ENCODE measurements at regions not wholly inside any gene's neighbourhood (a gene's known extent, or its start where the extent isn't known, plus 50 kb on each side); places are given as distances from the start of the nearest gene placed in this dataset.
"Not testable (repeated sequence)": the region's sequence is repeated elsewhere in the genome, so short reads cannot be mapped to it uniquely, and the experiment has no call there.

- intact Hi-C loops (cut with DNase I), result no loop called here
- no peak for DNase-seq
Observed at GRCh38 chr7:24390376-24391157, 106.6 kb downstream of the NPY start.

GRCh38 chr7:24392774-24393173 is 108.8 kb downstream of the NPY start:
- intact Hi-C loops (cut with DNase I), result no loop called here
- no peak for DNase-seq

GRCh38 chr7:24395512-24395911 is 111.5 kb downstream of the NPY start:
- intact Hi-C loops (cut with DNase I), result no loop called here
- DNase-seq, result no peak

GRCh38 chr7:24396387-24396786 is 112.4 kb downstream of the NPY start:
- intact Hi-C loops (cut with DNase I); DNase-seq: not testable (repeated sequence)

GRCh38 chr7:24401628-24402593 is 117.9 kb downstream of the NPY start:
- intact Hi-C loops (cut with DNase I), result no loop called here

GRCh38 chr7:24402655-24403054 is 118.7 kb downstream of the NPY start:
- intact Hi-C loops (cut with DNase I), result no loop called here
- DNase-seq, result no peak

More at GRCh38 chr7:24401628-24402593, 117.9 kb downstream of the NPY start:
- DNase-seq, result no peak

- intact Hi-C loops (cut with DNase I), result no loop called here
- DNase-seq, result no peak
Observed at GRCh38 chr7:24403557-24403956, 119.6 kb downstream of the NPY start.

- DNase-seq, result no peak
- intact Hi-C loops (cut with DNase I), result no loop called here
Observed at GRCh38 chr7:24404315-24404714, 120.3 kb downstream of the NPY start.

GRCh38 chr7:24405002-24405401 is 121.0 kb downstream of the NPY start:
- intact Hi-C loops (cut with DNase I), result no loop called here
- DNase-seq, result no peak

- intact Hi-C loops (cut with DNase I), result no loop called here
- peak in 16 of 42 donors; percentile 2 to 60 (median 16) for DNase-seq
Observed at GRCh38 chr7:24406053-24406788, 122.2 kb downstream of the NPY start.

GRCh38 chr7:24406789-24407299 is 122.9 kb downstream of the NPY start:
- no peak for DNase-seq
- intact Hi-C loops (cut with DNase I), result no loop called here

GRCh38 chr7:24407965-24408364 is 124.0 kb downstream of the NPY start:
- DNase-seq, result no peak
- intact Hi-C loops (cut with DNase I), result no loop called here

GRCh38 chr7:24408798-24409430 is 124.9 kb downstream of the NPY start:
- no peak for DNase-seq
- intact Hi-C loops (cut with DNase I), result no loop called here

GRCh38 chr7:24409431-24410024 is 125.5 kb downstream of the NPY start:
- intact Hi-C loops (cut with DNase I), result no loop called here
- DNase-seq, result no peak

- DNase-seq, result no peak
- intact Hi-C loops (cut with DNase I), result no loop called here
Observed at GRCh38 chr7:24411226-24411625, 127.2 kb downstream of the NPY start.

- no peak for DNase-seq
- intact Hi-C loops (cut with DNase I), result no loop called here
Observed at GRCh38 chr7:24417526-24418120, 133.6 kb downstream of the NPY start.

GRCh38 chr7:24419077-24419476 is 135.1 kb downstream of the NPY start:
- intact Hi-C loops (cut with DNase I), result no loop called here
- no peak for DNase-seq

- no peak for DNase-seq
- intact Hi-C loops (cut with DNase I), result no loop called here
Observed at GRCh38 chr7:24419511-24419910, 135.5 kb downstream of the NPY start.

All from head of caudate nucleus (tissue), 42 donors.